Neural cell (in vitro differentiated cells): ENCODE measurements at regions not wholly inside any gene's neighbourhood (a gene's known extent, or its start where the extent isn't known, plus 50 kb on each side); places are given as distances from the start of the nearest gene placed in this dataset.
"Not testable (repeated sequence)": the region's sequence is repeated elsewhere in the genome, so short reads cannot be mapped to it uniquely, and the experiment has no call there.

Experiments used
- H2AFZ ChIP-seq: fragments of 200-600, 300-800 bp; sonication (generic), shearing (Covaris generic); 2 replicates; pipeline ENCODE4 v1.6.0; 2014; ENCODE audit warnings: low read depth, mild to moderate bottlenecking, antibody characterized with exemption, low read length, moderate library complexity
- H3F3A ChIP-seq: fragments of 200-600 bp; shearing (Covaris generic); 2 replicates; pipeline ENCODE4 v1.6.1; 2016; ENCODE audit warnings: mild to moderate bottlenecking, moderate library complexity, mixed read lengths, antibody characterized with exemption, low read length; ENCODE audit not compliant: insufficient read depth, poor library complexity, severe bottlenecking
- H3K27ac ChIP-seq: fragments of 200-600, 300-800 bp; sonication (generic), shearing (Covaris generic); 2 replicates; pipeline ENCODE4 v1.5.1; 2014; ENCODE audit warnings: mild to moderate bottlenecking, low read length, moderate library complexity
- H3K27me3 ChIP-seq: fragments of 300-800, 200-600 bp; sonication (generic), shearing (Covaris generic); 2 replicates; pipeline ENCODE4 v1.6.0; 2014; ENCODE audit warnings: mild to moderate bottlenecking, low read depth, low read length, moderate library complexity; ENCODE audit not compliant: insufficient read depth
- H3K36me3 ChIP-seq: fragments of 300-800, 200-600 bp; sonication (generic), shearing (Covaris generic); 2 replicates; pipeline ENCODE4 v1.5.1; 2014; ENCODE audit warnings: mild to moderate bottlenecking, antibody characterized with exemption, low read length, moderate library complexity; ENCODE audit not compliant: insufficient read depth
- H3K4me2 ChIP-seq: fragments of 300-800, 200-600 bp; sonication (generic), shearing (Covaris generic); 2 replicates; pipeline ENCODE4 v1.6.0; 2014; ENCODE audit warnings: mild to moderate bottlenecking, low read length
- H3K4me3 ChIP-seq: fragments of 300-800, 200-600 bp; sonication (generic), shearing (Covaris generic); 2 replicates; pipeline ENCODE4 v1.5.1; 2014; ENCODE audit warnings: mild to moderate bottlenecking, low read length, moderate library complexity
- H3K79me2 ChIP-seq: fragments of 200-600 bp; shearing (Covaris generic); replicated peaks from 2 replicates; pipeline ENCODE4 v1.6.0; 2014; ENCODE audit warnings: mild to moderate bottlenecking, low read length, moderate library complexity; ENCODE audit not compliant: insufficient read depth
- H3K9ac ChIP-seq: fragments of 300-800, 200-600 bp; sonication (generic), shearing (Covaris generic); 2 replicates; pipeline ENCODE4 v1.6.1; 2016; ENCODE audit warnings: mild to moderate bottlenecking, low read length, mixed read lengths
- H3K9me2 ChIP-seq: fragments of 200-600 bp; shearing (Covaris generic); 2 replicates; pipeline ENCODE4 v1.6.1; 2016; ENCODE audit warnings: mild to moderate bottlenecking, low read length, mixed read lengths; ENCODE audit not compliant: insufficient read depth
- H3K9me3 ChIP-seq: fragments of 200-600, 300-800 bp; sonication (generic), shearing (Covaris generic); 2 replicates; pipeline ENCODE4 v1.6.1; 2016; ENCODE audit warnings: mild to moderate bottlenecking, mixed run types, low read length, moderate library complexity, mixed read lengths
- H4K20me1 ChIP-seq: fragments of 200-600 bp; shearing (Covaris generic); 2 replicates; pipeline ENCODE4 v1.6.1; 2016; ENCODE audit warnings: mild to moderate bottlenecking, mixed run types; ENCODE audit not compliant: insufficient read depth
- EP300 ChIP-seq: fragments of 450-650 bp; conservative IDR thresholded peaks from 2 replicates; pipeline ENCODE4 v1.6.1; 2014; ENCODE audit warnings: antibody characterized with exemption, mild to moderate bottlenecking, moderate library complexity; ENCODE audit not compliant: poor library complexity, severe bottlenecking
- EZH2 ChIP-seq: fragments of 200-600, 300-800 bp; shearing (Covaris generic), sonication (generic); IDR thresholded peaks from 2 replicates; pipeline ENCODE4 v1.6.1; 2014; ENCODE audit warnings: antibody characterized with exemption, low read length, borderline replicate concordance, mild to moderate bottlenecking; ENCODE audit not compliant: insufficient read depth, poor library complexity, severe bottlenecking
- MXI1 ChIP-seq: fragments of 450-650 bp; conservative IDR thresholded peaks from 2 replicates; pipeline ENCODE4 v1.6.1; 2014; ENCODE audit warnings: antibody characterized with exemption, mild to moderate bottlenecking; ENCODE audit not compliant: poor library complexity, severe bottlenecking
- POLR2AphosphoS5 ChIP-seq: IDR thresholded peaks from 2 replicates; pipeline ENCODE4 v1.6.1; 2012
- RAD21 ChIP-seq: fragments of 450-650 bp; conservative IDR thresholded peaks from 2 replicates; pipeline ENCODE4 v1.6.1; 2014; ENCODE audit warnings: antibody characterized with exemption, mild to moderate bottlenecking, moderate library complexity
- SMC3 ChIP-seq: fragments of 450-650 bp; conservative IDR thresholded peaks from 2 replicates; pipeline ENCODE4 v1.6.1; 2014; ENCODE audit warnings: antibody characterized with exemption, mild to moderate bottlenecking, moderate library complexity; ENCODE audit not compliant: poor library complexity
- TAF1 ChIP-seq: IDR thresholded peaks from 2 replicates; pipeline ENCODE4 v1.6.1; 2012; ENCODE audit warnings: low read depth
- TF ChIP-seq, protein P1 (sequence below): IDR thresholded peaks from 2 replicates; pipeline ENCODE4 v1.6.1; 2012; ENCODE audit warnings: borderline replicate concordance
- TF ChIP-seq, protein P2 (sequence below): fragments of 450-650 bp; IDR thresholded peaks from 2 replicates; pipeline ENCODE4 v1.5.1; 2014; ENCODE audit warnings: antibody characterized with exemption, mild to moderate bottlenecking, moderate library complexity; ENCODE audit not compliant: poor library complexity, severe bottlenecking

DNA sequence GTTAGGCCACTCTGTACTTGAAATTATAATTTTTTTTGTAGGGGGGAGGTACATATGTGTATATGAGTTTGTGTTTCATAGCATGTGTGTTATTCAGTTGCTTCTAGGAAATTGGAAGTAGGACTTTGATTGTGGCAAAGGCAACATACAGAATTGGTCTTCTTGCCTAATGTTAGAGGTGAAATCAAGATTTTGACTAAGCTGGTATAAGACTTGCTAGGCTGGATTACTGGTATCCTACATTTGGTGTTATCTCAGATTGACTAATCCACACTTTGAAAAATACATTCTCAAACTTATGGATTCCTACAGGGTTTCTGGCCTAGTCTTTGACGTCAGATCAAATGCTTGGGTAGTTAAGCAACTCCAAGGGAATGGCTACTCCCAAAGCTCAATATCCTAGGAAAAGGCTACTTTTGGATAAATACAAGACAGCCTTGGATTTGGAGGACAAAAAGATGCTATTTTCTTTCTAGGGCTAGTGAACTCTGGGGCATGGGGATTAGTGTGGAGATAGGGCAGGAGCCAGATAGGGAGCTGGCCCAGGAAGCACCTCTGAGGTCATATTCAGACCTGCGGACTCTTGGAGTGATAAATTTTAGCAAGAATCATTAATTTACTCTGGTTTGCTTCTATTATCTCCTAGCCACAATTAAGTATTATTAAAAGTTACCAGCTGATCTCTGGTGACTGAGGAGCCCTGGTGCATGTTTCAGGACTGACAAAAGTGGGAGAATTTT, 144.0 kb upstream of the RPS23 start:
- TF ChIP-seq EP300 (no peak), TAF1 (no peak), SMC3 (no peak), EZH2 (no peak), MXI1 (no peak), POLR2AphosphoS5 (no peak)
- Histone ChIP-seq H3K4me3 (no peak overlapping the region), H3F3A (no peaks in the 10 kb centered on the region), H3K27ac (no peak overlapping the region), H4K20me1 (no peaks in the 10 kb centered on the region), H2AFZ (no peak overlapping the region), H3K9me3 (no peaks in the 10 kb centered on the region), H3K27me3 (no peaks in the 10 kb centered on the region), H3K79me2 (no peaks in the 10 kb centered on the region), H3K36me3 (no peaks in the 10 kb centered on the region), H3K9ac (no peak overlapping the region), H3K9me2 (no peaks in the 10 kb centered on the region), H3K4me2 (no peak overlapping the region)

- H3K79me2 ChIP-seq = no peaks in the 10 kb centered on the region
- no peaks in the 10 kb centered on the region for H3K27me3 ChIP-seq
- TF ChIP-seq TAF1 (no peak), SMC3 (no peak), POLR2AphosphoS5 (no peak), EZH2 (no peak), EP300 (no peak), MXI1 (no peak), RAD21 (no peak)
- TF ChIP-seq, protein P1, sequence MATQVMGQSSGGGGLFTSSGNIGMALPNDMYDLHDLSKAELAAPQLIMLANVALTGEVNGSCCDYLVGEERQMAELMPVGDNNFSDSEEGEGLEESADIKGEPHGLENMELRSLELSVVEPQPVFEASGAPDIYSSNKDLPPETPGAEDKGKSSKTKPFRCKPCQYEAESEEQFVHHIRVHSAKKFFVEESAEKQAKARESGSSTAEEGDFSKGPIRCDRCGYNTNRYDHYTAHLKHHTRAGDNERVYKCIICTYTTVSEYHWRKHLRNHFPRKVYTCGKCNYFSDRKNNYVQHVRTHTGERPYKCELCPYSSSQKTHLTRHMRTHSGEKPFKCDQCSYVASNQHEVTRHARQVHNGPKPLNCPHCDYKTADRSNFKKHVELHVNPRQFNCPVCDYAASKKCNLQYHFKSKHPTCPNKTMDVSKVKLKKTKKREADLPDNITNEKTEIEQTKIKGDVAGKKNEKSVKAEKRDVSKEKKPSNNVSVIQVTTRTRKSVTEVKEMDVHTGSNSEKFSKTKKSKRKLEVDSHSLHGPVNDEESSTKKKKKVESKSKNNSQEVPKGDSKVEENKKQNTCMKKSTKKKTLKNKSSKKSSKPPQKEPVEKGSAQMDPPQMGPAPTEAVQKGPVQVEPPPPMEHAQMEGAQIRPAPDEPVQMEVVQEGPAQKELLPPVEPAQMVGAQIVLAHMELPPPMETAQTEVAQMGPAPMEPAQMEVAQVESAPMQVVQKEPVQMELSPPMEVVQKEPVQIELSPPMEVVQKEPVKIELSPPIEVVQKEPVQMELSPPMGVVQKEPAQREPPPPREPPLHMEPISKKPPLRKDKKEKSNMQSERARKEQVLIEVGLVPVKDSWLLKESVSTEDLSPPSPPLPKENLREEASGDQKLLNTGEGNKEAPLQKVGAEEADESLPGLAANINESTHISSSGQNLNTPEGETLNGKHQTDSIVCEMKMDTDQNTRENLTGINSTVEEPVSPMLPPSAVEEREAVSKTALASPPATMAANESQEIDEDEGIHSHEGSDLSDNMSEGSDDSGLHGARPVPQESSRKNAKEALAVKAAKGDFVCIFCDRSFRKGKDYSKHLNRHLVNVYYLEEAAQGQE = no peak
- TF ChIP-seq, protein P2, sequence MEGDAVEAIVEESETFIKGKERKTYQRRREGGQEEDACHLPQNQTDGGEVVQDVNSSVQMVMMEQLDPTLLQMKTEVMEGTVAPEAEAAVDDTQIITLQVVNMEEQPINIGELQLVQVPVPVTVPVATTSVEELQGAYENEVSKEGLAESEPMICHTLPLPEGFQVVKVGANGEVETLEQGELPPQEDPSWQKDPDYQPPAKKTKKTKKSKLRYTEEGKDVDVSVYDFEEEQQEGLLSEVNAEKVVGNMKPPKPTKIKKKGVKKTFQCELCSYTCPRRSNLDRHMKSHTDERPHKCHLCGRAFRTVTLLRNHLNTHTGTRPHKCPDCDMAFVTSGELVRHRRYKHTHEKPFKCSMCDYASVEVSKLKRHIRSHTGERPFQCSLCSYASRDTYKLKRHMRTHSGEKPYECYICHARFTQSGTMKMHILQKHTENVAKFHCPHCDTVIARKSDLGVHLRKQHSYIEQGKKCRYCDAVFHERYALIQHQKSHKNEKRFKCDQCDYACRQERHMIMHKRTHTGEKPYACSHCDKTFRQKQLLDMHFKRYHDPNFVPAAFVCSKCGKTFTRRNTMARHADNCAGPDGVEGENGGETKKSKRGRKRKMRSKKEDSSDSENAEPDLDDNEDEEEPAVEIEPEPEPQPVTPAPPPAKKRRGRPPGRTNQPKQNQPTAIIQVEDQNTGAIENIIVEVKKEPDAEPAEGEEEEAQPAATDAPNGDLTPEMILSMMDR = no peak
- H3K9me2 ChIP-seq = no peaks in the 10 kb centered on the region
- H2AFZ ChIP-seq = no peak overlapping the region
- H3K4me2 ChIP-seq = no peak overlapping the region
- H3K9ac ChIP-seq = no peak overlapping the region
- no peak overlapping the region for H3K4me3 ChIP-seq
- H3K9me3 ChIP-seq = no peaks in the 10 kb centered on the region
- no peaks in the 10 kb centered on the region for H3K36me3 ChIP-seq
- H3F3A ChIP-seq = no peaks in the 10 kb centered on the region
- no peaks in the 10 kb centered on the region for H4K20me1 ChIP-seq
- no peak overlapping the region for H3K27ac ChIP-seq
Observed at GRCh38 chr5:82421119-82421518, 143.0 kb upstream of the RPS23 start.

- H2AFZ ChIP-seq, H3K4me3 ChIP-seq, H3K36me3 ChIP-seq, H3F3A ChIP-seq, H3K9me3 ChIP-seq, H3K79me2 ChIP-seq, H4K20me1 ChIP-seq, H3K27ac ChIP-seq, H3K9me2 ChIP-seq, H3K27me3 ChIP-seq, H3K4me2 ChIP-seq, H3K9ac ChIP-seq: not testable (repeated sequence)
Observed at GRCh38 chr5:82420524-82420923, 142.4 kb upstream of the RPS23 start.
